ENCODE measurements at regions not wholly inside any gene's neighbourhood (a gene's known extent, or its start where the extent isn't known, plus 50 kb on each side); places are given as distances from the start of the nearest gene placed in this dataset.

DNA sequence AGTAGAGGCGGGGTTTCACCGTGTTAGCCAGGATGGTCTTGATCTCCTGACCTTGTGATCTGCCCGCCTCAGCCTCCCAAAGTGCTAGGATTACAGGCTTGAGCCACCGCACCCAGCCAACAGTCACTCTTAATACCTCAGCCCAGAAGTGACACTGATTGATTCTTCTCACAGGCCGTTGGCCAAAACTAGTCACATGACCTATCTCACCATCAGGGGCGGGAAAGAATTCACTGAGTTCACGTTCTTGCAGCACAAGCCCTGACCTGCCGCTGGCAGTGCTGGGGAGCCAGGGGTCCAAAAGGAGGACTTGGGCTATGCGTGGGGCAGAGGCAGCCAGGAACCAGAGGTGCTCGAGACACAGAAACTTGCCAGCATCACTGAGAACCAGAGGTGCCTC is 55.0 kb upstream of the CPLX2 start:
- peaks cover 9% of the 10 kb centered on the region for H3K27me3 Mint-ChIP-seq
- no peaks in the 10 kb centered on the region for H3K36me3 Mint-ChIP-seq
- H3K9me3 Mint-ChIP-seq, result peaks cover 0 to 3% (median 0%) of the 10 kb centered on the region in 3 donors
- no peak overlapping the region for H3K4me3 Mint-ChIP-seq
- H3K27ac Mint-ChIP-seq, result no peak overlapping the region
- H3K4me1 Mint-ChIP-seq, result no peaks in the 10 kb centered on the region

DNA sequence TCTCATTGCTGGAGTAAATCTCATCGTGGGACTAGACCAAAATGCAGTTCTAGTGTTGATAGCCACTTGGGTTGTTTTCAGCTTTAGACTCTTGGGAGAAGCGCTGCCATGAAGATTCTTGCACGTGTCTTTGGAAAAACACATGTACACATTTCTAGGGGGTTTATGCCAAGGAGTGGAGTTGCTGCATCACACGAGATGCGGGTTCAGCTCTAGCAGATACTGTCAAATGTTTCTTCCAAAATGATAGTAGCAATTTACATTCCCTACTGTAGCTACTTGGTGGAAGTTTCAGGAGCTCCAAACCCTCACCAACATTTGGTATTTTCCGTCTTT is 52.3 kb upstream of the CPLX2 start:
- H3K27me3 Mint-ChIP-seq, result peaks cover 19% of the 10 kb centered on the region
- H3K4me1 Mint-ChIP-seq, result peaks cover 0 to 2% (median 0%) of the 10 kb centered on the region in 3 donors
- no peak overlapping the region for H3K27ac Mint-ChIP-seq
- H3K9me3 Mint-ChIP-seq, result peaks cover 0 to 1% (median 0%) of the 10 kb centered on the region in 3 donors
- H3K36me3 Mint-ChIP-seq, result no peaks in the 10 kb centered on the region
- H3K4me3 Mint-ChIP-seq, result no peak overlapping the region

DNA sequence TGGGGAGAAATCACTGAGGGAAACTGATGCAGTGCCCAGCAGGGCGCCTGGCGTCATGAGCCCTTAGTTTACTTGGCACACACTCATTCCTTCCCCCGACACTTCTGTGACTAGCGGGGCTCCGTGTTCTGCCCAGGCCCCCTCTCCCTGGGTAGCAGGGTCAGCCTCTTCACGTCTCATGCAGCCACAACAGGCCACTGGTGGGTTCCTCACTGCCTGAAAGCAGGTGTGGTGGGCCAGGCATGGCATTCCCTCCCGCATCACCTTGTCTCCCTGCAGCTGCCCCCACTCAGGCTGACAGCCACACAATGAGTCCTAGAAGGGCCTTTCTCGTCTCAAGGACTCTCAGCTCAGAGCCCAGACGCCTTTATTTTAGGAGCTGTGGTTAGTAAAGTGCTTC is 51.1 kb upstream of the CPLX2 start:
- peaks cover 0 to 1% (median 0%) of the 10 kb centered on the region in 3 donors for H3K9me3 Mint-ChIP-seq
- H3K4me3 Mint-ChIP-seq, result no peak overlapping the region
- H3K4me1 Mint-ChIP-seq, result peaks cover 0 to 2% (median 0%) of the 10 kb centered on the region in 3 donors
- H3K27ac Mint-ChIP-seq, result no peak overlapping the region
- no peaks in the 10 kb centered on the region for H3K36me3 Mint-ChIP-seq
- H3K27me3 Mint-ChIP-seq, result peaks cover 23% of the 10 kb centered on the region

All from IgD-negative memory B cell (primary cell).